ENCODE measurements at regions not wholly inside any gene's neighbourhood (a gene's known extent, or its start where the extent isn't known, plus 50 kb on each side); places are given as distances from the start of the nearest gene placed in this dataset.

DNA sequence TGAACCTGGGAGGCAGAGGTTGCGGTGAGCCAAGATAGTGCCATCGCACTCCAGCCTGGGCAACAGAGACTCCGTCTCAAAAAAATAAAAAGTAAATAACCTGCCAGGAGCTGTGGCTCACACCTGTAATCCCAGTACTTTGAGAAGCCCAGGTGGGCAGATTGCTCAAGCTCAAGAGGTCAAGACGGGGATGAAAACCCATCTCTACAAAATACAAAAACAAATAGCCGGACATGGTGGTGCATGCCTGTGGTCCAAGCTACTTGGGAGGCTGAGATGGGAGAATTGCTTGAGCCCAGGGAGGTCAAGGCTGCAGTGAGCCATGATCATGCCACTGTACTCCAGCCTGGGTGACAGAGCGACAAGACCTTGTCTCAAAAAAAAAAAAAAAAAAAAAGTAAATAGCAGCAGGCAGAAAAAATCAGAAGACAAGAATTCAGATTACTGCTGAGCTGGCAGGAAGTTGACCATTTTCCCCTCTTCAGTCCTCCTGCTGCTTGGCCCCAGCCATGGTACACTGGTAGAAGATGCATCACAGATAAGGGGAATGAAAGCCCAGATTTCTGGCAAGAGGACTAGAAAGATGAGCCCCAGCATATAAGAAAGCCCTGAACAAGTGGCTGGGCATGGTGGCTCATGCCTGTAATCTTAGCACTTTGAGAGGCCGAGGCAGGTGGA is 97.6 kb downstream of the TOMM20 start:
- no peaks in the 10 kb centered on the region for H3K9me3 ChIP-seq
- no peak overlapping the region for H3K4me3 ChIP-seq
- TF ChIP-seq CTCF (IDR thresholded peaks at IDR 0.05), result no peak
- TF ChIP-seq POLR2AphosphoS5 (IDR thresholded peaks at IDR 0.05), result no peak
- TF ChIP-seq EP300 (IDR thresholded peaks at IDR 0.05), result no peak
- no peak for TF ChIP-seq POLR2A (IDR thresholded peaks at IDR 0.05)
- 97 to 98% methylated on average over 7 of the region's 7 CpGs for WGBS, 2 donors
- DNase-seq, result peak; percentile 22
- no peak overlapping the region for H3K27ac ChIP-seq
- H3K27me3 ChIP-seq, result no peaks in the 10 kb centered on the region
- intact Hi-C loops (cut with DNase I), result no loop called here
- H3K4me1 ChIP-seq, result no peaks in the 10 kb centered on the region
- no peaks in the 10 kb centered on the region for H3K36me3 ChIP-seq

DNA sequence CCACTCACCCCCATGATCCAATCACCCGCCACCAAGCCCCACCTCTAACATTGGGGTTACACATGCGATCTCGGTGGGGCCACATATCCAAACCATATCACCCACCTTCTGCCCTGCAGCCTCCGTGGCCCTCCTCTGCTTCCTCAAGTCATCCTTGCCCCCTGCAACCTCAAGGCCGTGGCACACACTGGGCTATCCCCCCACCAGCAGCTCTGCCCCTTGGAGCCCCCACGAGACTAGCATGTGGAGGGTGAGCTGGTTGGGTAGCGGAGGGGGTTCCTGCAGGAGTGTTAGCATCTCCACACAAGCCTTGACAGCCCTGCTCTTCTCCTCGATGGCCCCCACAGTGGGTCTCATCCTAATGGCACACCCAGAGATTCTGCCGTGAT is 100.8 kb downstream of the TOMM20 start:
- 97% methylated on average over 9 of the region's 9 CpGs for WGBS, 2 donors
- no peaks in the 10 kb centered on the region for H3K27me3 ChIP-seq
- no peaks in the 10 kb centered on the region for H3K9me3 ChIP-seq
- no peaks in the 10 kb centered on the region for H3K36me3 ChIP-seq
- intact Hi-C loops (cut with DNase I), result no loop called here
- H3K27ac ChIP-seq, result no peak overlapping the region
- no peak for TF ChIP-seq EP300 (IDR thresholded peaks at IDR 0.05)
- TF ChIP-seq POLR2AphosphoS5 (IDR thresholded peaks at IDR 0.05), result no peak
- no peak for TF ChIP-seq POLR2A (IDR thresholded peaks at IDR 0.05)
- no peak for TF ChIP-seq CTCF (IDR thresholded peaks at IDR 0.05)
- H3K4me3 ChIP-seq, result no peak overlapping the region
- H3K4me1 ChIP-seq, result no peaks in the 10 kb centered on the region
- peak; percentile 40 for DNase-seq

- no peak overlapping the region for H3K27ac ChIP-seq
- DNase-seq, result peak; percentile 35
- no peak overlapping the region for H3K4me3 ChIP-seq
- no peaks in the 10 kb centered on the region for H3K27me3 ChIP-seq
- no peaks in the 10 kb centered on the region for H3K4me1 ChIP-seq
- H3K36me3 ChIP-seq, result no peaks in the 10 kb centered on the region
- 95 to 97% methylated on average over 13 of the region's 13 CpGs for WGBS, 2 donors
- intact Hi-C loops (cut with DNase I), result no loop called here
- no peaks in the 10 kb centered on the region for H3K9me3 ChIP-seq
- TF ChIP-seq POLR2AphosphoS5 (IDR thresholded peaks at IDR 0.05), result no peak
- no peak for TF ChIP-seq CTCF (IDR thresholded peaks at IDR 0.05)
- no peak for TF ChIP-seq EP300 (IDR thresholded peaks at IDR 0.05)
- no peak for TF ChIP-seq POLR2A (IDR thresholded peaks at IDR 0.05)
Observed at GRCh38 chr1:235027076-235027861, 101.4 kb downstream of the TOMM20 start.

DNA sequence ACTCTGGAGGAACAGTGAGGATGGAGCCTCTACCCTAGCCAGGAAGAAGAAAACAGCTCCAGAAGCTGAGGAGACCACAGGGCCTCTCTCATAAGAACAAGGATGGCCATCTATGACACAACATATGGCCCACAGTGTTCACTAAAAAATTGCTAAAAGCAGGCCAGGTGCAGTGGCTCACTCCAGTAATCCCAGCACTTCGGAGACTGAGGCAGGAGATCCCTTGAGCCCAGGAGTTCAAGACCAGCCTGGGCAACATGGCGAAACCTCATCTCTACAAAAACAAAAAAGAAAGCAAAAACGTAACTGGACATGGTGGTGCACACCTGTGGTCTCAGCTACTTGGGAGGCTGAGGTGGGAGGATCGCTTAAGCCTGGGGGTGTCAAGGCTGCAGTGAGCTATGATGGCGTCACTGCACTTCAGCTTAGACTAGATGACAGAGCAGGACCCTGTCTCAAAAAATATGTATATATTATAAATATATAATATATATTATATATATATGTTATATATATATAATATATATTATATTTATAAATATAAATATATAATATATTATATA is 103.1 kb downstream of the TOMM20 start:
- H3K4me3 ChIP-seq, result no peak overlapping the region
- H3K4me1 ChIP-seq, result peaks cover 0 to 10% (median 0%) of the 10 kb centered on the region in 4 donors
- WGBS, 2 donors, result 96 to 98% methylated on average over 5 of the region's 5 CpGs
- H3K36me3 ChIP-seq, result no peaks in the 10 kb centered on the region
- H3K27ac ChIP-seq, result no peak overlapping the region
- H3K27me3 ChIP-seq, result no peaks in the 10 kb centered on the region
- intact Hi-C loops (cut with DNase I), result no loop called here
- TF ChIP-seq CTCF (IDR thresholded peaks at IDR 0.05), result no peak
- peak; percentile 32 for DNase-seq
- H3K9me3 ChIP-seq, result no peaks in the 10 kb centered on the region
